ENCODE measurements at regions not wholly inside any gene's neighbourhood (a gene's known extent, or its start where the extent isn't known, plus 50 kb on each side); places are given as distances from the start of the nearest gene placed in this dataset.

DNA sequence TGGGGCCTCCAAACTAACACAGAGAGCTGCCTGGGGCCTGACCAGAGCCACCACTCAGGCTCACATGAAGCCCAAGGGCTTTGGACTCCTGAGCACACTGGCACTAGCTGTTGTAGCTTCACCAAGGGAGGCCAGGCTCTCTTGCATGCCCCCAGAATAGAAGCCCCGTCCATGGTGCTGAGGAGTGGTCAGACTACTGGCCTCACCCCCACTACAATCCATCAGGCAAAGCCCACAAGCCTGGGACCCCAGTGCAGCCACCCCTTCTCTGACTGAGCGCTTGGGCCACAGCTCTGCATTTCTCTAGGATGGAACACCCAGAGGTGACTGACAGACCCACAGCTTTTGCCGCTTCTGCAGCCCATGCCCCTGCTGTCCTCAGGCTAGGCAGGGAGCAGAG, 180.8 kb downstream of the PYDC2 start:
- TF ChIP-seq, protein P1, sequence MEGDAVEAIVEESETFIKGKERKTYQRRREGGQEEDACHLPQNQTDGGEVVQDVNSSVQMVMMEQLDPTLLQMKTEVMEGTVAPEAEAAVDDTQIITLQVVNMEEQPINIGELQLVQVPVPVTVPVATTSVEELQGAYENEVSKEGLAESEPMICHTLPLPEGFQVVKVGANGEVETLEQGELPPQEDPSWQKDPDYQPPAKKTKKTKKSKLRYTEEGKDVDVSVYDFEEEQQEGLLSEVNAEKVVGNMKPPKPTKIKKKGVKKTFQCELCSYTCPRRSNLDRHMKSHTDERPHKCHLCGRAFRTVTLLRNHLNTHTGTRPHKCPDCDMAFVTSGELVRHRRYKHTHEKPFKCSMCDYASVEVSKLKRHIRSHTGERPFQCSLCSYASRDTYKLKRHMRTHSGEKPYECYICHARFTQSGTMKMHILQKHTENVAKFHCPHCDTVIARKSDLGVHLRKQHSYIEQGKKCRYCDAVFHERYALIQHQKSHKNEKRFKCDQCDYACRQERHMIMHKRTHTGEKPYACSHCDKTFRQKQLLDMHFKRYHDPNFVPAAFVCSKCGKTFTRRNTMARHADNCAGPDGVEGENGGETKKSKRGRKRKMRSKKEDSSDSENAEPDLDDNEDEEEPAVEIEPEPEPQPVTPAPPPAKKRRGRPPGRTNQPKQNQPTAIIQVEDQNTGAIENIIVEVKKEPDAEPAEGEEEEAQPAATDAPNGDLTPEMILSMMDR (IDR thresholded peaks at IDR 0.05 in 4 of 5, conservative IDR thresholded peaks at IDR 0.05 in 1 of 5), result no peak
- TF ChIP-seq POLR2A (IDR thresholded peaks at IDR 0.05), result no peak

All from gastrocnemius medialis (tissue), 4 donors.